Fibroblast of upper back skin (primary cell): ENCODE measurements at regions not wholly inside any gene's neighbourhood (a gene's known extent, or its start where the extent isn't known, plus 50 kb on each side); places are given as distances from the start of the nearest gene placed in this dataset.
A peak's percentile ranks its signal among the peaks of the same experiment; 100 is the strongest.
"Not testable (repeated sequence)": the region's sequence is repeated elsewhere in the genome, so short reads cannot be mapped to it uniquely, and the experiment has no call there.

Source experiments
- DNase-seq: peaks from one replicate; pipeline ENCODE4 v3.0.0-alpha.2; 2013

DNA sequence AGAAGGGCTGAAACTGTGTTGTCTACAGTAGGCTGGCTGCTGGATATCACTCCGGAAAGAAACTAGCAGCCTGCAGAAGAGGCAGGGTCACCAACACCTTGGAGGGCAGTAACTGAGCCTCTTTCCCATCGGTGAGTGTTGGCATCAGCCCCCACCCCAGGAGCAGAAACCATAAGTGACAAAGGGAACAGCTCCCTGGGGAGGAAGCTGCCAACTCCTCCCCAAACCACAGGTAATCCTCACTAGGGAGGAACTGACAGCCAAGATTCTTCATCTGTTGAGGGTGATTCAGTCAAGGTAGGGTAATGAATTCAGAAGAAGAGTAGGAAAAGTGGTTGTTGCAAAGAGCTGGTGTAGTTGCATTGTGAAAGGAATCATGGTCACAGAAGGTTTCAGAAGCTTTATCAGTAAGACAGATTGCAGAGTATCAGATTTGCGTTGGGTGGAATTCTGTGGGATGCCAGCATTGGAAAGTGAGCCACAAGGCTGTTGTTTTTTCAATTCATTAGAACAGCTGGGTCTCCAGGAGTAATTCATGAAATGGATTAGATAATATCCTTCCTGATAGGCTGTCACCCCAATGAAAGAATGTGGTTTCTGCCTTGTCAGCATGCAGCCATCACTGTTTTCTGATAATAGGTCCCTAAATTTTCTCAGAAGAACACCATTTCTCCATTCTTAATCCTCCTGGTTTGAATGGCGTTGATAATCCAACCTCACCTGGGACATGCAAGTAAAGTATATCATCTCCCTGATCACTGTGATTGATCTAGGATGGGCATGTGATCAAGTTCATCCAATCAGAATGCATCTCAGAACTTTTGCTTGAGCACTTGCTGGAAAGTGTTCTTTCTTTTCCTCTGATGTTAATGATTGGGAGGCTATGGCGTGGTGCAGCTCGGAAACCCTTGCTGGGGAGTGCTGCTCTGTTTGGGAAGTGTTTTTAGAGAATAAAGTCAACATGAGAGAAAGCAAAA is 75.0 kb upstream of the CTBP2 start:
- DNase-seq = no peak

DNA sequence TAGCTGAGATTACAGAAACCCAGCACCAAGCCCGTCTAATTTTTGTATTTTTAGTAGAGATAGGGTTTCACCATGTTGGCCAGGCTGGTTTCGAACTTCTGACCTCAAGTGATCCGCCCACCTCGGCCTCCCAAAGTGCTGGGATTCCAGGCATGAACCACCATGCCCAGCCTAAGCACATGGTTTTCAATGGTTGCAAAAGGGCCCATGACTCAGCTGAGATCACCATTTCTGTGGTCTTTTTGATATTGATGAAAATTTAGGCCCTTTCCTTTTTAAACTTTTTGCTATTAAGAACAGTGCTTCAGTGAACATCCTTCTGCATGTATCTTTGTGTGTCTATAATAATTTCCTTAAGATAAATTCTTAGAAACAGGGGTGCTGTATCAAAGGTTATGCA is 74.2 kb upstream of the CTBP2 start:
- peak; percentile 46 for DNase-seq

DNA sequence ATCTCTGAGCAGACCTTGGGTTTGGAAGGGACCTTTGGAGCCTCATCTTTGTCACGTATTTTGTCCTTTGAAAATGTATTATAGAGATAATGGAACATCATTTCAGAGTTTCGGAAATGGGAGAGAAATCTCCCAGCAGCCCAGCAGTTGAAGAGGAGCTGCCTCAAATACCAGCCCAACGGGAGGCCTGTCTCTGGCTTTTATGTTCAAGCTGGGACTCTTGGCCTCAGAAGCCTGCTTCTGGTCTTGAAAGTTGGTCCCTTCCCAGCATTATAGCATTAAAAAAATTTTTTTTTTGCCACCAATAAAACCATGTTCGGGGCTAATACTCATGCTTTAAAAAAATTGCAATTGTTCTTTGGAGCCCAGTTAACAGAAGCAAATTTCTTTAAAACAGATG is 73.4 kb upstream of the CTBP2 start:
- peak; percentile 13 for DNase-seq

DNA sequence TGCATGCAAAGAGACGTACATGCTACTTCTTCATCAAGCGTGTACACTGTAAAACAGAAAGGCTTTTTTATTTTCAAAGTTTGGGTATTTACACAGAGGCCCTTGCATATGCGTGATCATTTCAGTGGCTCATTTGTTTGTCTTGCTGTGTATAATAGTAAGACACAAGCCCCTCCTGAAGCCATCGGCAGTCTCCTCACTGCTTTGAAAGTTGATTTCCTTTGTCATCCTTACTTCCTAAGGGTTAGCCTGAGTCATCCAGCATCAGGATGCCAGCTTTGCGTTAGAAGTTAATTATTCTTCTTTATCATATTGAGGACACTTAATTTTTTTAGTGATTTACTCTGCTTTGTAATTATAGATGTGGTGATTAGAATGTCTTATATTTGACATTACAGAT is 72.5 kb upstream of the CTBP2 start:
- peak; percentile 11 for DNase-seq

DNA sequence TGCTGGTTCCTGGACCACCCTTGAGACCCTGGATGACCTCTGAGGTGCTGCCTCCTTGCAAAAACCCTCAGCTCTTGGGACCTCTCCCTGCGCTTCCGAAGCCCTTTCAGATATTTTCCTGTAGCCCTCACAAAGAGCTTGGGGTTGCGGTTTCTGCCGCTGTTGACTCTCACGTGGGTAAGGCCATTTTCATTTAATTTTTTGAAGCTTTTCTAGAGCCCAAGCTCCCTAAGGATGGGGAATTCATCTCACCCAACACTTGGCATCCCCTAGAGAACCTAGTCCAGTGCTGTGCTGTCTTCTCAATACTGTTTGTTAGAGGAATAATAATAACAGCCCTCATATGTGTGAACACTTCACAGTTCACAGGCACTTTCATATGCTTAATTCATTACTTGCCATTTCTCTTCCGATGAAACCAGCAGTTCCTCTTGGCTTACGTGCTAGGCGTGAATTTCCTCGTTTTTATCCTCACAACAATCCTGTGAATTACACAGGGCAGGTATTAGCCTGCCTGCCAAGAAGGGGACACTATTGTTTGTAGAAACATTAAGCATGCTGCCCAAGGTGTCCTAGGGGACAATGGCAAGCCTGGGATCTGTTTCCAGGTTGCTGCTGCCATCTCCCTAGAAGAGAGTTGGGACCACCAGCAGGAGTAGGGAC is 71.6 kb upstream of the CTBP2 start:
- DNase-seq = no peak

DNA sequence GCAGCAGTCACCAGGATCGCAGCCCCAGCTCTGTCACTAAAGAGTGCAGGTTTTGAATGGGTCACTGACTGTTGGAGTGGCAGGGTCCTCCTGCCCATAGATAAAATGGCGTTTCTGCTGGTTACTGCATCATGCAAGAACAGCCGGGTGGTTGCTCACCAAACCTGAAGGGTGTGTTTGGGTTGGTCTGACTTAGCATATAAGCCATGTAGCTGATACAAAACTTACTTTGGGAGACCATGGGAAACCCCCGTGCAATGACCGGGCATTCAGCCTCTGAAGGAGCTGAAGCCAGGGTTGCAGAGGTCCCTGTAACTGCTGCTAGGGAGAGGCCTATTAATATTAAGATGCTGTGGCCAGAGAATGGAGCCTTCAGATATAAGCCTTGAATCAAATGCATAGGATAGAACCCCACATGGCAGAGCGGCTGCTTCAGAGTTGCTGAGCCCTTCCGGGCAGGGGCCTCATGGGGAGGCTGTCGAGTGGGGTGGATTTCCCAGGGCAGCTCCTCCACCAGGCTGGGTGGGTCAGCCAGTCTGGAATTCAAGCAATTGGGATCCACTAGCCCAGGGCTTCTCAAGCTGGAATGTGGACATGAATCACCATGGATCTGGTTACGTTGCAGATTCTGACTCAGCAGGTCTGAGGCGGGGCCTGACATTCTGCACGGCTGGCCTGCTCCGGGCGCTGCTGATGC is 70.9 kb upstream of the CTBP2 start:
- peak; percentile 97 for DNase-seq

DNA sequence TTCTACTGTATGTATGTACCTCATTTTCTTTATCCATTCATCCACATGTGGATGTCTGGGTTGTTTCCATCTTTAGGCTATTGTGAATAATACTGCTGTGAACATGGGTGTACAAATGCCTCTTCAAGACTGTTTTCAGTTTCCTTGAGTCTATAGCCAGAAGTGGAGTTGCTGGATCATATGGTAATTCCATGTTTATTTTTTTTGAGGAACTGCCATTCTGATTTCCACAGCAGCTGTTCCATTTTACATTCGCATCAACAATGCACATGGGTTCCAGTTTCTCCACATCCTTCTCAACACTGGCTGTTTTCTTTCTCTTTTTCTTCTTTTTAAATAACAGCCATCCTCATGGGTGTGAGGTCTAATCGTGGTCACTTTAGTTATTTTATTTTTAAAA is 69.9 kb upstream of the CTBP2 start:
- DNase-seq = no peak

DNA sequence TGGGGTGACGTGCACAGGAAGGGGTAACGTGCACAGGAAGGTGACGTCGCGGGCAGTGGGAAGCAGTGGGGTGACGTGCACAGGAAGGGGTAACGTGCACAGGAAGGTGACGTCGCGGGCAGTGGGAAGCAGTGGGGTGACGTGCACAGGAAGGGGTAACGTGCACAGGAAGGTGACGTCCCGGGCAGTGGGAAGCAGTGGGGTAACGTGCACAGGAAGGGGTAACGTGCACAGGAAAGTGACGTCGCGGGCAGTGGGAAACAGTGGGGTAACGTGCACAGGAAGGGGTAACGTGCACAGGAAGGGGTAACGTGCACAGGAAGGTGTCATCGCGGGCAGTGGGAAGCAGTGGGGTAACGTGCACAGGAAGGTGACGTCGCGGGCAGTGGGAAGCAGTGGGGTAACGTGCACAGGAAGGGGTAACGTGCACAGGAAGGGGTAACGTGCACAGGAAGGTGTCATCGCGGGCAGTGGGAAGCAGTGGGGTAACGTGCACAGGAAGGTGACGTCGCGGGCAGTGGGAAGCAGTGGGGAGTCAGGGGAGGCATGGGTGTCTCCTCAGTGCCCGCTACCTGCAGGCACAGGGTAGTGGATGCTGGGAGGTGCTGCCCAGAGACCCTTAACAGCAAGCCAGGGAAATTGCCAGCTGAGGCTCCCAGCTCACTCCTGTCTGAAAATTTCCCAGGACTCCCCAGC is 68.0 kb upstream of the CTBP2 start:
- not testable (repeated sequence) for DNase-seq

DNA sequence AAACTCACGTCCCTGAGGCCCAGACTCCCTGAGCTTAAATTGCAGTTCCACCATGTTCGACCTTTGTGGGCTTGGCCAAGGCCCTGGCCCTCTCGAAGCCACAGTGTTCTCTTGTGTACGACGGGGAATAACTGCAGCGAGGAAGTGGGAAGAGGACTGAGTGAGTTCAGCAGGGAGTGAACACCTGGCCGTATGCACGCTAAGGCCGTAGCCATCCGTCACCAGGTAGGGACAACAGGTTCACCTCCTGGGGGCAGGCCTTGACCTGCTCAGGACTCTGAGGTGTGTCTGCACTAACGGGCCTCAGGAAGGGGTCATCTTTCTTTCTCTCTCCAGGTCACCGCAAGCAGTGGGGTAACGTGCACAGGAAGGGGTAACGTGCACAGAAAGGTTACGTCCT is 67.2 kb upstream of the CTBP2 start:
- no peak for DNase-seq

DNA sequence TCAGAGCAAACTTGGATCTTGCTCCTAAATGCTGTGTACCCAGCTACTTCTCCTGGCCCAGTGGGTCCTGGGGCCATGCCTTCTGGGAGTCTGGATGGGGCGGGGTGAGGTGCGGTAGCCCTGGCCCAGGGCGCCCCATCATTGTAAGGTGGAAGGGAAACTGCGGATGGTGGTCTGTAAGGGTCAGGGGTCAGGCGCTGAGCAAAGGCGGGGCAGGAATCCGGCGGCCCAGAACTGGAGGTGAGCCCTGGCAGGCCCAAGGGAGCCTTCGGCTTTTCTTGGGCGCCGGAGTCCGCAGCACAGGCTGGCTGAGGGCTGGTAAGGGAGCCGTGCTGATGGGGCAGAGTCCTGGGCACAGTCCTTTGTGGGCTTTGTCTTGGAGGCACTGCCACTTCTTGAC is 66.5 kb upstream of the CTBP2 start:
- no peak for DNase-seq

DNA sequence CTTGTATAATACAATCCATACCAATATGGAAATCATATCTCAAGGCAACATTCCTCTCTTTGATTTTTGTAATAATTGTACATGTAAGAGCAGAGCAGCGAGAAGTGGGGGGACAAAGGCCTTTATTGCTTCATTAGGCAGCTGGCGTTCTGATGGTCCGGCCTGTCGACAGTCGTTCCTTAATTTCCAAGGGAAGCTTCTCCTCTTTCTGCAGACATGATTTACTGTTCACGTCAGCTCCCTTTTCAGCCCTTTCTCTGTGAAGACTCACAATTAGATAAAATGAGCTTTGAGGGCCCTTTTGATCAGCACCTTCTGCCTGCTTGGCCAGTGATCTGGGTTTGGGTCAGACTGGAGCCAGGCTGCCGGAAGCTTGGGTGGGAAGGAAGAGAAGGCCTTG is 65.6 kb upstream of the CTBP2 start:
- DNase-seq = no peak

DNA sequence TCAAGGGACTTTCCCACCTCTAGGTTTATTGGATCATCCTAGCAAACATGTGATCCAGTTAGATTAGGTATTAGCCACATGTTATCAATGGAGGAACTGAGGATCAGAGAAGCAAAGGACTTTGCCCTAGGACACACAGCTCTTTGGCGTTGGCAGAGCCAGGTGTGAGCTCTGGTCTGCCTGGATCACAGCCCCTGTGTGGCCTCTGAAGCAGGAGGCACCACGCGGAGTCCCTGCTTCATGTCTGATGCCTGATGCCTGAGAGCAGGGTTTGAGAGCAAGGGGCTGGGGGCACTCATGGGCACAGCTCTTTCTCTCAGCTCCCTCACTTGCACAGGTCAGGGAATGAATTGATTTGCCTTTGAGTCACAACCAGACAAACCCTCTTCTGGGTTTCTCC is 64.7 kb upstream of the CTBP2 start:
- DNase-seq = no peak

DNA sequence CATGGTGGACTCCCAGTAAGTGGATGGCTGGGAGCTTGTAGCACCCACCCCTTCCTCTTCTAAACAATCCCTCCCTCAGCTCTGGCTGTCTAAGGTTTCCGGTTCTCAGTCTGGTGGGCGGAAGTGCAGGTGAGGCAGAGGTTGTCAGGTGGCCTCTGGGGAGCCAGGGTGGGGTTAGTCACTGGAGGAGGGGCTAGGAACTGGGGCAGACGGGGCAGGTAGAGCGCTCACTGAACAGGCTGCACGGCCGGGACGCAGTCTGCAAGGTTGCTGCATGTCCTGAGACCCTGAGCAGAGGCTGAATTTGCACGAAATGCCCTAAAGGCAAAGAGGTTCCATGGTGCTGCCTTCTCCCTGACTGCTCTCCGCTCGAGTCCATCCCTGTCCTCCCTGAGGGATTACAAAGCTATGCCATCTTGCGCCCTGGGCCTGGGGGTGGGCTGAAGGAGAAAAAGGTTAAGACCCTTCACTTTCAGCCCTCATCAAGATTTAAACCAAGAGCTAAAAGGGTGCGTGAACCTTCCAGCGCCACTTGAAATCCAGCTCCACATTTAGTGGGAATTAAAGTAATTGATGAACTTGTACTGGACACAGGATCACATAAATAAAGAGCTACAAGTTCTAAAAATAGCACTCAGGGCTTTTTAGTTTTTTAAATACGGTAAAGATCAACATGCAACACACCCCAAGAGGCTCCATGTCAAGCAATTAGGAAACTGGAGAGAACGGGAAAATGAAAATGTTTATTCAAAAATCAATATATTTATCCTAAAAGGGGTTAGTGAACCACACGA is 62.3 kb upstream of the CTBP2 start:
- DNase-seq = no peak

DNA sequence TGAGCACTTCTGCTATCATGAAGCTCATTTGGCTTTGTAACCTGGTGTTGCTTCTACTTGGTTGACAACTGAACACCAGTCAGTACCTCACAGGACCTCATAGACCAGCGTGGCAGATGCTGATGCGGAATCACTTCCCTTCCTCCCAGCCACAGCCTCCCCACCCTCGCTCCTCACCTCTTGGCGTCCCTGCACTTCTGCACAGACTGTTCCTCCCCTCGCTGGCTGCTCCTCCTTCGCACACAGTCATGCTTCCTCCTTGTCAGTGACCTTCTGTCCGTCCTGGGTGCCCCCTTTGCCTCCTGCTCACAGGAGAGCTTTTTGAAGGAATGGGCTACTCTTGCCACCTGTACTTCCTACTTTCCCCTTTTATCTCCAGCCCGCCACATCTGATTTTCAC is 61.4 kb upstream of the CTBP2 start:
- no peak for DNase-seq

DNA sequence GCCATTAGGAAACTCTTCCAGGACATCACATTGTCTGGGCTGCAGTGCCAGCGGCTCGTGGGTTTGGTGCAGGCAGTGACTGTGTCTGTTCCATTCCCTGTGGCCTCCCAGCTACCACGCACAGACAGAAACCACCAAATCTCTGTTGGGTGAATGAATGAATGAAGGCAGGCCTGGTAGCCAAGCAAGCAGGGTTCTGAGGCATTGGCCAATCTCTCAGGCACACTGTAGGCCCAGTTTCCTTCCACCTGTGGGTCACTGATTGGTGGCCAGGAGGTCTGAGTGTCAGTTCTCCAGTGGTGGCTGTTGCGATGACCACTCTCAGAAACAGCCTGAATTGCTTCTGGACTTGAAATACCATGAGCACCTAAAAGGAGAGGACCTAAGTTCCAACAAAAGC is 59.4 kb upstream of the CTBP2 start:
- DNase-seq = no peak

DNA sequence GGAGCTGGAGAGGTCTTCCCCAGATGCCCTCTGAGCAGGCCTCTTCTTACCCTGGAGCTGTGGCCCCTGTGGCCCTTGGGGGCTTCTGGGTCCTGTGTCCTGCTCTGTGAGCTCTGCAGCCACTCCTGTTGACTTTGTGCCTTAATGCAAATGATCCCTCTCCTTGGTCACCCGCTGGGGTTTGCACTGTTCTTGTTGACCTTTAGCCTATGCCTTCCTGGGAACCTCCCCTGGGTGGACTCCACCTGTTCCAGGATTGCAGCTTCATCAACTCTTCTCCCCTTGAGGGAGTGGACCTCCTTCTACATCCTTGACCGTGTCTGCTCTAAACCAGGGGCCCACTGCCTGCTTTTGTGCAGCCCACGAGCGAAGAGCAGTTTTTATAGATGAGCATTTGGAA is 58.6 kb upstream of the CTBP2 start:
- DNase-seq = no peak

DNA sequence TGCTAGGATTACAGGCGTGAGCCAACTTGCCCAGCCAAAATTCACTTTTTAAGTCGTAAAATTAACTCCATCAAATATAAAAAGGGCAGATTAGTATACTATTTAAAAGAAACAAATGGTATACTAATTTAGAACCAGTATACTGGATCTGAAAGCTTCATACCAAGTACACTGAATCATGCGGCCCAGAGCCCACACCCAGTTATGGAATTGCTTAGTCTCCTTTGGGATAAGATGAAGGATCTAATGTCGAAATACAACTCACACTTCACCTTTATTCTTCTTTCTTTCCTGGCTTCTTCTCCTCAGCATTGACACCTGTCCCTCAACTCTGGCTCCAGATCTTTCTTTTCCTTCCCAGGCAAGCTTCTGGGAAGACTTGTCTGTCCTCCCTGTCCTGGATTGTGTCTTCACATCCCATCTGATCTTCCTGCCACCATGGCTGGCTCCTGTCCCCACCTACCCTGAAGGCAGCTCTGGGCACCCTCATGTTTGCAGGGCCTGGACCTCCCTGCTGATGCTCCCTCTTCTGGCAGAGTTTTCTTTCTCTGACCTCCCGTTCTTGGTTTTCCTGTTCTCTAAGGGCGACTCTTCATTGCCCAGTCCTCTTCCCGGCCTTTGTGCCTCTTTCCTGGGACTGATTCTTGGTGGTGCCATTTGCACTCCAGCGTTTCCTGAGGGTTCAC is 57.8 kb upstream of the CTBP2 start:
- DNase-seq = peak; percentile 27

DNA sequence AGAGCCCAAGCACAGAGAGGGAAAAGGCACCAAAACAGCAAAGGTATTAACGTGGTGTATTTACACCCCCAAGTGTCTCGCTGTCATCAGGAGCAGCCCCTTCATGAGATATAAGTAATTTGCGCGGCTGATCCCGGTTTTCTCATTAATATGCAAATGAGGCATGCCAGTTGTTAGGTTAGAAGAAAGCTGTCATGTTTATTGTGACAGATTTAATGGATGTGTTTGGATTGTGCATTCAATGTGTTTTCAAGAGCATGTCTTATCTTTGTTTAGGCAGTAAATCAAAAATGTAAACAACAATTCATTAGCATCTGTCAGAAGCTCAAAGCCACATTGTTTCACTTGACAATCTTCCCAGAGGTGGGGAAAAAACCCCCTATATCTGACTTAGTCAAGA is 56.5 kb upstream of the CTBP2 start:
- DNase-seq = no peak

DNA sequence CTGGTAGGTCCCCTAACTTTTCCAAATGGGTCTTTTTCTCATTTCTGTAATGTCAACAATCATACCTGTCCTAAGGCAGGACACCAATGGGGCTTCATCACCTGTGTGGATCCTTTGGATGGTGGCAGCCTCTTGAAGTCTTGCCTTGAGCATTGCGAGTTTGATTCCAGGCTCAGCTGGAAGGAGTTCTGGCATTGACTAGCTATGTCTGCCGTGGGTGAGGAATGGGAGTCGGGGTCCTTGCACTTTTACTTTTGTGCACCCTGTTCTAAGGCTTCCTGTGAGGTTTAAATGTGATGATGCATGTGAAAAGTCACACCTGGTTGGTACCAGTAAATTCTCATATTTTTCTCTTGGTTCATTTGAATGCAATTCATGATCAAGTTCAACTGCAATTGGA is 55.9 kb upstream of the CTBP2 start:
- DNase-seq = no peak

DNA sequence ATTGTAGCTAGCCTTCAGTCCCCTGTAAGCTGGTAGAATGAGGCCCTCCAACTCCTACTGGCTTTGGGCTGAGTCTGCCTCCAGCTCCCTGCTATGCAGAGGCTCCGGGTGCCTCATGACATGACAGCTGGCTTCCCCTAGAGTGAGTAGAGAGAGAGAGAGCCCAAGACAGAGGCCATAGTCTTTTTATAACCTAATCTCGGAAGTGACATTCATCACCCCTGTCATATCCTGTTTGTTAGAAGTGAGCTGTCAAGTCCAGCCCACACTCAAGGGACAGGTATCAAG is 53.9 kb upstream of the CTBP2 start:
- DNase-seq = no peak

DNA sequence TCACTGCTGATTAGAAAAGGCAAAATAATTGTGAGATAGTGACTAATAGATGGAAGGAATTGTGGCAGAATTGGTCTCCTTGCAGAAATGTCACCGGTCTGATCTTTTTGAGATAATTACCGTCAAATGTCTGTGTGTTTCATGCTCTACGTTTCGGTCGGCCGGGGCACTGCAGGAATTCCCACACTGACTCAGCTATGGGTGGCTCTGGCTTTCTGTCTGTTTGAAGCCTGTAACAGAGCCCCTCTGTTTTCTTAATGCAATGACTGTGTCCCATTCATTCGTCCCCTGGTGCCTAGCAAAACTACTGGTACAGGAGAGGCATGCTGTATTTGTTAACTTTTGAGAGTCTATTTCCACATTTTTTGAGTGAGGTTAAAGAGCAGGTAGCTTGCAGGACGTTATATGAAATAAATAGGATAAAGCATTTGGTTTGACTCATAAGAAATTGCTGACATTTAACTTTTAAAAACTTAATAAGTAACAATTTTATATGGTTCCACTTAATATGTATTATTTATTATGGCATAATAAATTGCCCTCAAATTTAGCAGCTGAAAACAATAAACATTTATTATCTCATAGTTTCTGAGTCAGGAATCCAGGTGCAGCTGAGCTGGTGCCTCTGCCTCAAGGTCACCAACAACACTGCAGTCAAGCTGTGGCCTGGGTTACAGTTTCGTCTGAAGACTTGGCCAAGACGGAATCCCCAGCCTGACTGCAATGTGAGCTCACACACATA is 53.3 kb upstream of the CTBP2 start:
- no peak for DNase-seq
